H9 (cell line): ENCODE measurements at regions not wholly inside any gene's neighbourhood (a gene's known extent, or its start where the extent isn't known, plus 50 kb on each side); places are given as distances from the start of the nearest gene placed in this dataset.

Experiments used
- DNase-seq: peaks from one replicate; pipeline ENCODE4 v3.0.0-alpha.2; 2017
- H2AFZ ChIP-seq: one replicate; pipeline ENCODE4 v1.6.1; 2013; ENCODE audit warnings: mild to moderate bottlenecking, low read length, control low read depth, moderate library complexity
- H2AK5ac ChIP-seq: 2 replicates; pipeline ENCODE4 v1.6.1; 2013; ENCODE audit warnings: low read length, control low read depth, mixed read lengths; ENCODE audit not compliant: insufficient read length
- H2BK120ac ChIP-seq: one replicate; pipeline ENCODE4 v1.6.1; 2013; ENCODE audit warnings: low read depth, mild to moderate bottlenecking, low read length, control low read depth, inconsistent platforms; ENCODE audit not compliant: poor library complexity, severe bottlenecking
- H2BK12ac ChIP-seq: 2 replicates; pipeline ENCODE4 v1.6.1; 2013; ENCODE audit warnings: low read length, control low read depth, mixed read lengths, low read depth; ENCODE audit not compliant: insufficient read length
- H2BK15ac ChIP-seq: 2 replicates; pipeline ENCODE4 v1.6.1; 2013; ENCODE audit warnings: low read depth, low read length, control low read depth
- H2BK20ac ChIP-seq: one replicate; pipeline ENCODE4 v1.6.1; 2013; ENCODE audit warnings: low read depth, mild to moderate bottlenecking, low read length, control low read depth, inconsistent platforms; ENCODE audit not compliant: poor library complexity, severe bottlenecking
- H2BK5ac ChIP-seq: 2 replicates; pipeline ENCODE4 v1.6.1; 2013; ENCODE audit warnings: low read length, control low read depth, mixed read lengths; ENCODE audit not compliant: insufficient read length
- H3K14ac ChIP-seq: 2 replicates; pipeline ENCODE4 v1.6.1; 2013; ENCODE audit warnings: low read length, control low read depth; ENCODE audit not compliant: insufficient read depth
- H3K18ac ChIP-seq: 2 replicates; pipeline ENCODE4 v1.6.1; 2013; ENCODE audit warnings: low read depth, mild to moderate bottlenecking, mixed read lengths, low read length, control low read depth; ENCODE audit not compliant: insufficient read length
- H3K23ac ChIP-seq: 2 replicates; pipeline ENCODE4 v1.6.1; 2013; ENCODE audit warnings: low read length, control low read depth, mixed read lengths, low read depth; ENCODE audit not compliant: insufficient read length
- H3K23me2 ChIP-seq: 2 replicates; pipeline ENCODE4 v1.6.1; 2013; ENCODE audit warnings: low read depth, mild to moderate bottlenecking, mixed read lengths, low read length, control low read depth; ENCODE audit not compliant: insufficient read length, poor library complexity, severe bottlenecking
- H3K27ac ChIP-seq: 2 replicates; pipeline ENCODE4 v1.5.1; 2013; ENCODE audit warnings: low read length, control low read depth, mixed read lengths, low read depth; ENCODE audit not compliant: insufficient read length
- H3K27me3 ChIP-seq: 2 replicates; pipeline ENCODE4 v1.6.1; 2013; ENCODE audit warnings: low read length, control low read depth, inconsistent platforms; ENCODE audit not compliant: insufficient read depth
- H3K4ac ChIP-seq: 2 replicates; pipeline ENCODE4 v1.6.1; 2013; ENCODE audit warnings: low read depth, mild to moderate bottlenecking, control low read depth, inconsistent platforms, low read length, moderate library complexity
- H3K4me1 ChIP-seq: 2 replicates; pipeline ENCODE4 v1.6.1; 2013; ENCODE audit warnings: low read length, control low read depth, inconsistent platforms; ENCODE audit not compliant: insufficient read depth
- H3K4me2 ChIP-seq: 2 replicates; pipeline ENCODE4 v1.6.1; 2013; ENCODE audit warnings: low read length, control low read depth, mixed read lengths; ENCODE audit not compliant: insufficient read length, insufficient read depth
- H3K56ac ChIP-seq: 2 replicates; pipeline ENCODE4 v1.6.1; 2013; ENCODE audit warnings: low read depth, mild to moderate bottlenecking, mixed read lengths, low read length, control low read depth; ENCODE audit not compliant: insufficient read length
- H3K79me1 ChIP-seq: 2 replicates; pipeline ENCODE4 v1.6.1; 2013; ENCODE audit warnings: low read depth, mild to moderate bottlenecking, moderate library complexity, low read length, control low read depth, inconsistent platforms; ENCODE audit not compliant: insufficient read depth, poor library complexity, severe bottlenecking
- H3K79me2 ChIP-seq: 2 replicates; pipeline ENCODE4 v1.6.1; 2013; ENCODE audit warnings: low read length, control low read depth, inconsistent platforms; ENCODE audit not compliant: insufficient read depth
- H3K9ac ChIP-seq: 2 replicates; pipeline ENCODE4 v1.6.1; 2013; ENCODE audit warnings: low read length, control low read depth, mixed read lengths; ENCODE audit not compliant: insufficient read length; ENCODE audit errors: extremely low read depth
- H3K9me3 ChIP-seq: one replicate; pipeline ENCODE4 v1.6.1; 2013; ENCODE audit warnings: low read depth, low read length, inconsistent platforms; ENCODE audit not compliant: control insufficient read depth
- H3T11ph ChIP-seq: one replicate; pipeline ENCODE4 v1.6.1; 2013; ENCODE audit warnings: mild to moderate bottlenecking, low read length, control low read depth, inconsistent platforms
- H4K20me1 ChIP-seq: one replicate; pipeline ENCODE4 v1.6.1; 2013; ENCODE audit not compliant: control insufficient read depth, insufficient read length, insufficient read depth
- H4K5ac ChIP-seq: 2 replicates; pipeline ENCODE4 v1.6.1; 2013; ENCODE audit warnings: low read depth, mild to moderate bottlenecking, mixed read lengths, low read length, control low read depth; ENCODE audit not compliant: insufficient read length
- H4K8ac ChIP-seq: replicated peaks from 2 replicates; pipeline ENCODE4 v1.6.1; 2013; ENCODE audit warnings: low read length, control low read depth, mixed read lengths, low read depth; ENCODE audit not compliant: insufficient read length
- H4K91ac ChIP-seq: 2 replicates; pipeline ENCODE4 v1.6.1; 2013; ENCODE audit warnings: low read depth, mild to moderate bottlenecking, moderate library complexity, mixed read lengths, low read length, control low read depth; ENCODE audit not compliant: insufficient read length
- H3K27ac Mint-ChIP-seq, 3 experiments: 2 replicates in 2 of 3; 3 replicates in 1 of 3; pipeline ENCODE4 v1.8.0; 2020 to 2021; ENCODE audit warnings: mixed read lengths in 3 of 3, mild to moderate bottlenecking in 1 of 3, moderate library complexity in 1 of 3
- H3K27me3 Mint-ChIP-seq: 2 replicates; pipeline ENCODE4 v1.8.0; 2021; ENCODE audit warnings: low read depth, mild to moderate bottlenecking, moderate library complexity, mixed read lengths
- H3K36me3 Mint-ChIP-seq, 3 experiments: 2 replicates in 2 of 3; 3 replicates in 1 of 3; pipeline ENCODE4 v1.8.0; 2020 to 2021; ENCODE audit warnings: low read depth in 3 of 3, mixed read lengths in 3 of 3; ENCODE audit not compliant: insufficient read depth in 1 of 3
- H3K4me1 Mint-ChIP-seq, 2 experiments: 2 replicates each; pipeline ENCODE4 v1.8.0; 2020; ENCODE audit warnings: mixed read lengths in 2 of 2
- H3K4me3 Mint-ChIP-seq, 2 experiments: 2 replicates in 1 of 2; 3 replicates in 1 of 2; pipeline ENCODE4 v1.8.0; 2020 to 2021; ENCODE audit warnings: mild to moderate bottlenecking in 2 of 2, mixed read lengths in 2 of 2, moderate library complexity in 1 of 2
- H3K9me3 Mint-ChIP-seq, 2 experiments: 2 replicates in 1 of 2; 3 replicates in 1 of 2; pipeline ENCODE4 v1.8.0; 2020; ENCODE audit warnings: mild to moderate bottlenecking in 2 of 2, mixed read lengths in 2 of 2, moderate library complexity in 1 of 2
- CTCF ChIP-seq: fragments of 200-600 bp; sonication (generic); conservative IDR thresholded peaks from 3 replicates; pipeline ENCODE4 v1.8.0; 2021; ENCODE audit warnings: antibody characterized with exemption, mild to moderate bottlenecking
- WGBS: extraction: QIAGEN DNeasy Blood & Tissue Kit; methylation state at CpG from one replicate; pipeline ENCODE4 v1.1.7; 2013; ENCODE audit warnings: missing lambda C conversion rate, low lambda C conversion rate, mixed read lengths; ENCODE audit not compliant: insufficient read length; ENCODE audit errors: extremely low coverage; 5-methylcytosine and 5-hydroxymethylcytosine counted together

- H3K56ac ChIP-seq, result no peak overlapping the region
- H3K9ac ChIP-seq, result no peak overlapping the region
- Mint-ChIP-seq H3K36me3 (0 out of 7 replicates have a peak, but pooled peaks cover 0 to 2% (median 0%) of the 10 kb centered on the region in 3 experiments), H3K27ac (no peak overlapping the region), H3K4me1 (peaks cover 5 to 7% of the 10 kb centered on the region in 2 experiments), H3K27me3 (no peaks in the 10 kb centered on the region), H3K4me3 (no peak overlapping the region), H3K9me3 (peaks cover 0 to 3% of the 10 kb centered on the region in 2 experiments; a peak in 2 of 5 replicates)
- no peak overlapping the region for H2AK5ac ChIP-seq
- no peak overlapping the region for H2BK120ac ChIP-seq
- H3K14ac ChIP-seq, result no peak overlapping the region
- H3K9me3 ChIP-seq, result no peaks in the 10 kb centered on the region
- H3T11ph ChIP-seq, result no peak overlapping the region
- H3K27me3 ChIP-seq, result no peaks in the 10 kb centered on the region
- no peak overlapping the region for H4K91ac ChIP-seq
- no peak overlapping the region for H3K4ac ChIP-seq
- H3K23ac ChIP-seq, result no peak overlapping the region
- no peaks in the 10 kb centered on the region for H3K23me2 ChIP-seq
- H3K18ac ChIP-seq, result no peak overlapping the region
- no peak overlapping the region for H2AFZ ChIP-seq
- H4K5ac ChIP-seq, result no peak overlapping the region
- no peaks in the 10 kb centered on the region for H3K79me1 ChIP-seq
- no peak overlapping the region for H2BK12ac ChIP-seq
- no peak overlapping the region for H2BK20ac ChIP-seq
- no peak overlapping the region for H2BK5ac ChIP-seq
- no peaks in the 10 kb centered on the region for H4K20me1 ChIP-seq
- no peaks in the 10 kb centered on the region for H3K4me1 ChIP-seq
- no peak overlapping the region for H3K27ac ChIP-seq
- TF ChIP-seq CTCF, result no peak
- H3K79me2 ChIP-seq, result no peaks in the 10 kb centered on the region
- no peak overlapping the region for H2BK15ac ChIP-seq
- no peak for DNase-seq
- no CpG with 5 or more reads among the region's 5 CpGs for WGBS
- no peak overlapping the region for H4K8ac ChIP-seq
- H3K4me2 ChIP-seq, result no peak overlapping the region
Observed at GRCh38 chr5:61687371-61687770, 355.3 kb downstream of the ZSWIM6 start.
